ENCODE measurements at regions not wholly inside any gene's neighbourhood (a gene's known extent, or its start where the extent isn't known, plus 50 kb on each side); places are given as distances from the start of the nearest gene placed in this dataset.
A peak's percentile ranks its signal among the peaks of the same experiment; 100 is the strongest.

- Histone ChIP-seq H2AFZ (ENCODE audit: low read depth, low read length) (no peak overlapping the region), H3K4me3 (replicated peaks in 1 of 3; ENCODE audit: insufficient read depth in 1 of 3, low read depth in 1 of 3, low read length in 3 of 3) (no peak overlapping the region), H3K79me2 (ENCODE audit: control insufficient read depth, insufficient read depth, low read length) (no peaks in the 10 kb centered on the region), H3K9ac (replicated peaks; ENCODE audit: extremely low read depth, insufficient read depth, low read length) (no peak overlapping the region), H3K27ac (ENCODE audit: insufficient read depth, low read depth, low read length) (no peak overlapping the region), H3K4me2 (ENCODE audit: insufficient read depth, low read length) (no peak overlapping the region), H3K9me1 (replicated peaks; ENCODE audit: control insufficient read depth, extremely low read depth, insufficient read depth, low read length) (no peaks in the 10 kb centered on the region), H3K27me3 (ENCODE audit: control insufficient read depth in 2 of 2, insufficient read depth in 2 of 2, low read length in 2 of 2) (no peaks in the 10 kb centered on the region), H4K20me1 (replicated peaks; ENCODE audit: control insufficient read depth, extremely low read depth, insufficient read depth, low read length) (no peaks in the 10 kb centered on the region), H3K4me1 (ENCODE audit: control insufficient read depth, extremely low read depth, insufficient read depth, low read length) (peaks cover 13% of the 10 kb centered on the region), H3K9me3 (replicated peaks; ENCODE audit: control insufficient read depth, insufficient read depth, low read length) (no peaks in the 10 kb centered on the region), H3K36me3 (ENCODE audit: control insufficient read depth in 2 of 2, extremely low read depth in 1 of 2, insufficient read depth in 2 of 2, low read length in 2 of 2) (no peaks in the 10 kb centered on the region)
- FAIRE-seq (no peak), DNase-seq (ENCODE audit: low read depth, low spot score) (no peak)
- dilution Hi-C loops (cut with MboI; ENCODE audit: extremely low pct_ligation_motif_present, low sequenced_read_pairs), result no loop called here
- BruUV-seq (replicated peaks), result no TSS peak
- ChIA-PET CTCF (no interaction called here), POLR2A (no interaction called here)
- intact Hi-C loops (cut with micrococcal nuclease), result loop anchor here (5.0 kb wide), 3 partner anchors 40 to 540 kb away; no protein-coding TSS in a partner anchor
- no peak for TF ChIP-seq JUN (IDR thresholded peaks at IDR 0.05; ENCODE audit: borderline replicate concordance, insufficient read depth, insufficient read length, low read depth)
- TF ChIP-seq CTCF (IDR thresholded peaks at IDR 0.05; ENCODE audit: extremely low read depth in 1 of 2, insufficient read depth in 1 of 2, low read depth in 1 of 2, low read length in 2 of 2), result no peak
Measured at GRCh38 chr19:28332351-28332750, 880.6 kb downstream of the UQCRFS1 start.

GRCh38 chr19:28331596-28331995, 881.4 kb downstream of the UQCRFS1 start:
- dilution Hi-C loops (cut with MboI; ENCODE audit: extremely low pct_ligation_motif_present, low sequenced_read_pairs), result no loop called here
- H3K27ac ChIP-seq (ENCODE audit: insufficient read depth, low read depth, low read length), result peak overlapping the region; percentile 73
- FAIRE-seq, result no peak
- no TSS peak for BruUV-seq (replicated peaks)
- H3K36me3 ChIP-seq (ENCODE audit: control insufficient read depth in 2 of 2, extremely low read depth in 1 of 2, insufficient read depth in 2 of 2, low read length in 2 of 2), result no peaks in the 10 kb centered on the region
- H3K4me2 ChIP-seq (ENCODE audit: insufficient read depth, low read length), result peak overlapping the region; percentile 36
- TF ChIP-seq POLR2AphosphoS5 (IDR thresholded peaks at IDR 0.05; ENCODE audit: insufficient read depth, low read depth, low read length) (no peak), POLR2A (IDR thresholded peaks at IDR 0.05; ENCODE audit: low read depth, low read length) (no peak), GATA2 (IDR thresholded peaks at IDR 0.05; ENCODE audit: insufficient read depth, insufficient read length, low read depth, low read length) (no peak), MYC (IDR thresholded peaks at IDR 0.05; ENCODE audit: low read depth, low read length) (no peak), FOS (IDR thresholded peaks at IDR 0.05; ENCODE audit: borderline replicate concordance, insufficient read depth, low read length) (no peak), EZH2 (IDR thresholded peaks at IDR 0.05; ENCODE audit: borderline replicate concordance, low read depth, low read length, severe bottlenecking) (no peak), JUN (IDR thresholded peaks at IDR 0.05; ENCODE audit: borderline replicate concordance, insufficient read depth, insufficient read length, low read depth) (no peak), CTCF (IDR thresholded peaks at IDR 0.05; ENCODE audit: extremely low read depth in 1 of 2, insufficient read depth in 1 of 2, low read depth in 1 of 2, low read length in 2 of 2) (no peak)
- TF ChIP-seq, protein P1, sequence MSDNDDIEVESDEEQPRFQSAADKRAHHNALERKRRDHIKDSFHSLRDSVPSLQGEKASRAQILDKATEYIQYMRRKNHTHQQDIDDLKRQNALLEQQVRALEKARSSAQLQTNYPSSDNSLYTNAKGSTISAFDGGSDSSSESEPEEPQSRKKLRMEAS (IDR thresholded peaks at IDR 0.05; ENCODE audit: insufficient read depth, insufficient read length), result no peak
- no peak overlapping the region for H3K4me3 ChIP-seq (replicated peaks in 1 of 3; ENCODE audit: insufficient read depth in 1 of 3, low read depth in 1 of 3, low read length in 3 of 3)
- no peaks in the 10 kb centered on the region for H3K27me3 ChIP-seq (ENCODE audit: control insufficient read depth in 2 of 2, insufficient read depth in 2 of 2, low read length in 2 of 2)
- DNase-seq (ENCODE audit: low read depth, low spot score), result no peak
- intact Hi-C loops (cut with micrococcal nuclease), result loop anchor here (1.0 to 5.0 kb wide), 4 partner anchors 18 to 539 kb away; no protein-coding TSS in a partner anchor
- H3K9me3 ChIP-seq (replicated peaks; ENCODE audit: control insufficient read depth, insufficient read depth, low read length), result no peaks in the 10 kb centered on the region
- H3K79me2 ChIP-seq (ENCODE audit: control insufficient read depth, insufficient read depth, low read length), result no peaks in the 10 kb centered on the region
- peaks cover 13% of the 10 kb centered on the region for H3K4me1 ChIP-seq (ENCODE audit: control insufficient read depth, extremely low read depth, insufficient read depth, low read length)
- no peaks in the 10 kb centered on the region for H3K9me1 ChIP-seq (replicated peaks; ENCODE audit: control insufficient read depth, extremely low read depth, insufficient read depth, low read length)
- no peak overlapping the region for H3K9ac ChIP-seq (replicated peaks; ENCODE audit: extremely low read depth, insufficient read depth, low read length)
- ChIA-PET POLR2A (no interaction called here), CTCF (no interaction called here)
- no peak overlapping the region for H2AFZ ChIP-seq (ENCODE audit: low read depth, low read length)
- no peaks in the 10 kb centered on the region for H4K20me1 ChIP-seq (replicated peaks; ENCODE audit: control insufficient read depth, extremely low read depth, insufficient read depth, low read length)

All from endothelial cell of umbilical vein (primary cell).